HG02571 (cell line): ENCODE measurements at regions not wholly inside any gene's neighbourhood (a gene's known extent, or its start where the extent isn't known, plus 50 kb on each side); places are given as distances from the start of the nearest gene placed in this dataset.

Source experiments
- ATAC-seq: cut with Tn5 transposase; IDR thresholded peaks from one replicate; pipeline ENCODE4 v1.9.1; 2021; ENCODE audit warnings: mild to moderate bottlenecking, moderate library complexity; ENCODE audit not compliant: unreplicated experiment

DNA sequence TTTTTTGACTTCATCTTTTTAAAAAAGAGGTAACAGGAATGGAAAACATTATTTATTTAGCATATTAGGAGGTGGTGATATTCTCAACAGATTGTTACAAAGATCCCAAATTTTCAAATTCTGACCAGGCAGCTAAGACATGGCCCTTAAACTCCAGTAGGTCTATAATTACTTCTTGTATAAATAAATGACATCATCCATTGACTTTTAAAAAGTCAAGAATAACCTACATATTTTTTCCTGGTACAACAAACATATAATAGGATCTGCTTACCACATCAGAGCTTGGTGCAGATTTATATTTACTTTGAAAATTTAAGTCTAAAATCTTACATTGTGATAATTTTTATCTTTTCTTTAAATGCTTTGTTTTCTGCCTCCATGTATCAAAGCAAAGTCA, 92.2 kb upstream of the TRPM3 start:
- no peak for ATAC-seq

- ATAC-seq, result no peak
Observed at GRCh38 chr9:71210326-71210725, 88.9 kb upstream of the TRPM3 start.

DNA sequence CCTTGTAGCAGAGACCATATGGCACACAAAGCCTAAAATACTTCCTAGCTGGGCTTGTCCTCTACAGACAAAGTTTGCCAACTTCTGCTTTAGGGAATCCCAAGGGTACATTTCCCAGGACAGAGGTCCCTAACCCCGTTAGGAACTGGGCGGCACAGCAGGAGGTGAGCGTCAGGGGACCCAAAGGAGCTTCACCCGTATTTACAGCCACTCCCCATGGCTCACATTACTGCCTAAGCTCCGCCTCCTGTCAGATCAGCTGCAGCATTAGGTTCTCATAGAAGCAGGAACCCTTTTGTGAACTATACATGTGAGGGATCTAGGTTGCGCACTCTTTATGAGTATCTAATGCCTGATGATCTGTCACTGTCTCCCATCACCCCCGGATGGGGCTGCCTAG, 88.5 kb upstream of the TRPM3 start:
- no peak for ATAC-seq

GRCh38 chr9:71202931-71203330, 81.5 kb upstream of the TRPM3 start:
- ATAC-seq, result no peak

GRCh38 chr9:71191708-71192107, 70.3 kb upstream of the TRPM3 start:
- ATAC-seq, result no peak

DNA sequence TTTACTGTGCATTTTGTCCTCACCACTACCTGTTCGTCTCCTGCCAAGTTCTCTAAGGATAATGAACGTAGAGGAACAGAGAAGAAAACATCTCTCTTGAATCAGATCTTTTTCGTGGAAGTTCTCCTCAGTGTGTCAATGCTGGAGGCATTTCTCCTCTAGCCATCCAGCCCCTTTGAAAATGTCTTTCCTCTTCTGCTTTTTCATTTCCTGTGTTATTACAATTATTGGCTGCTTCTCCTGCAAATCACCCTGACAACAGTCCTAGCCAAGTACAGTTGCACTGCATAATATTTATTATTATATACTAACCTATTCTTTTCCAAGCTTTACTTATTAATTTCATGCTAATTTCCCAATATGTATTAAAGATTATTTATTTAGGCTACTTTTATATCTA, 61.8 kb upstream of the TRPM3 start:
- ATAC-seq, result no peak

DNA sequence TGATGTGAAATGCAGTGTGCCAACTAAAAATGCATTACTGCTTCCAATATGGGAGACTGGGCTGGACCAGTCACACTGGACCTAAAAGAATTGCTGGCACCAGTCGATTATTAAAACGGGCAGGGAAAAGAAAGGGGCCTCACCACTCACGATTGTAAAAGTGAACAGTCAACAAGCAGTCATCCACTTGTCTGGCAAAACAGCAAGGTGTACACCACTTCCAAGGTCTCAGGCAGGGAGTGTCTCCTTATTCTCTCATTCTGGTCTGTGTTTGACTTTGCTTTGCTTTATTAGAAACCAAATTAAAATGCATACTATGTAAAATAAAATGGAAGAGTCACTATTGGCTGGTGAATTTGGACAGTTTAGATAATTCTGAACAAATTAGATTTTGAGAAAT, 57.8 kb upstream of the TRPM3 start:
- ATAC-seq, result no peak

DNA sequence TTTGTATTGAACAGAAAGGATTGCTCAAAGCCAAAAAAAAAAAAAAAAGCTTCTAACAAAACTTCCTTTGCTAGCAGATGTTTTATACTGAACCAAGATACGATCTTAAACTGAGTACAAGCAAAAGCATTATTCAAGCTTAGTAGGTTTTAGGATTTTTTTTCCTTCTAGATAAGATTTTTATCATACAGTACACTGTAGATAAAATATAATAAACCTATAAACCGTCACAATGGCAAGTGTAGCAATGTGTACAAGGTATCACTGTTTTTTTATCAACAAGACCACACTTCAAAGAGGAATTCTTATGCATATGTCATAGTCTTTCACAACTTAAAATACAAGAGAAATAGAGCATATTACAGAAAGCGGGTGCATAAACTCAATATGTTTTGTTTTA, 56.5 kb upstream of the TRPM3 start:
- ATAC-seq, result no peak

GRCh38 chr9:71171517-71171916, 50.1 kb upstream of the TRPM3 start:
- no peak for ATAC-seq
